HFF-Myc (cell line): ENCODE measurements at regions not wholly inside any gene's neighbourhood (a gene's known extent, or its start where the extent isn't known, plus 50 kb on each side); places are given as distances from the start of the nearest gene placed in this dataset.
"Not testable (repeated sequence)": the region's sequence is repeated elsewhere in the genome, so short reads cannot be mapped to it uniquely, and the experiment has no call there.

Source experiments
- DNase-seq: peaks from one replicate; pipeline ENCODE4 v3.0.0-alpha.2; 2011; ENCODE audit warnings: low read depth; ENCODE audit errors: extremely low read depth
- H3K4me3 ChIP-seq: replicated peaks from 2 replicates; pipeline ENCODE4 v1.5.1; 2011; ENCODE audit warnings: low read depth, mild to moderate bottlenecking, control low read depth, low read length
- TF ChIP-seq, protein P1 (sequence below): IDR thresholded peaks from 2 replicates; pipeline ENCODE4 v1.5.1; 2012; ENCODE audit warnings: mild to moderate bottlenecking, low read depth, low read length, control low read depth; ENCODE audit errors: missing control alignments

DNA sequence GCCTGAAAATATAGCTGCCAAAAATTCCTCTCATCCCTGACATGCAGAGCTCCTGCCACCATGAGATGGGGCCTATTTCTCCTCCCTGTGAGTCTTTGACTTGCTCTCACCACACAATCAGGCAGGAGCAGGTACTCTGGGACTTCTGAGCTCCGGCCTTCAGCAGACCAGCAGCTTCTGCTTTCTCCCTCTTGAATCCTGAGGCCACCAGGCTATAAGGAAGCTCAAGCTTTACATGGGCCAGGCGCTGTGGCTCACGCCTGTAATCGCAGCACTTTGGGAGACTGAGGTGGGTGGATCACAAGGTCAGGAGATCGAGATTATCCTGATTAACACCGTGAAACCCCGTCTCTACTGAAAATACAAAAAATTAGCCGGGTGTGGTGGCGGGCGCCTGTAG, 238.7 kb upstream of the RREB1 start:
- TF ChIP-seq, protein P1, sequence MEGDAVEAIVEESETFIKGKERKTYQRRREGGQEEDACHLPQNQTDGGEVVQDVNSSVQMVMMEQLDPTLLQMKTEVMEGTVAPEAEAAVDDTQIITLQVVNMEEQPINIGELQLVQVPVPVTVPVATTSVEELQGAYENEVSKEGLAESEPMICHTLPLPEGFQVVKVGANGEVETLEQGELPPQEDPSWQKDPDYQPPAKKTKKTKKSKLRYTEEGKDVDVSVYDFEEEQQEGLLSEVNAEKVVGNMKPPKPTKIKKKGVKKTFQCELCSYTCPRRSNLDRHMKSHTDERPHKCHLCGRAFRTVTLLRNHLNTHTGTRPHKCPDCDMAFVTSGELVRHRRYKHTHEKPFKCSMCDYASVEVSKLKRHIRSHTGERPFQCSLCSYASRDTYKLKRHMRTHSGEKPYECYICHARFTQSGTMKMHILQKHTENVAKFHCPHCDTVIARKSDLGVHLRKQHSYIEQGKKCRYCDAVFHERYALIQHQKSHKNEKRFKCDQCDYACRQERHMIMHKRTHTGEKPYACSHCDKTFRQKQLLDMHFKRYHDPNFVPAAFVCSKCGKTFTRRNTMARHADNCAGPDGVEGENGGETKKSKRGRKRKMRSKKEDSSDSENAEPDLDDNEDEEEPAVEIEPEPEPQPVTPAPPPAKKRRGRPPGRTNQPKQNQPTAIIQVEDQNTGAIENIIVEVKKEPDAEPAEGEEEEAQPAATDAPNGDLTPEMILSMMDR, result no peak
- DNase-seq, result no peak
- no peak overlapping the region for H3K4me3 ChIP-seq

GRCh38 chr6:6870921-6871320, 236.8 kb upstream of the RREB1 start:
- TF ChIP-seq, protein P1, result no peak
- no peak overlapping the region for H3K4me3 ChIP-seq
- DNase-seq, result no peak

- TF ChIP-seq, protein P1, result no peak
- no peak overlapping the region for H3K4me3 ChIP-seq
- DNase-seq, result no peak
Observed at GRCh38 chr6:6872459-6873344, 235.1 kb upstream of the RREB1 start.

GRCh38 chr6:6873778-6874177, 234.0 kb upstream of the RREB1 start:
- H3K4me3 ChIP-seq, result no peak overlapping the region
- TF ChIP-seq, protein P1, result no peak
- no peak for DNase-seq

- H3K4me3 ChIP-seq, result no peak overlapping the region
- no peak for DNase-seq
- TF ChIP-seq, protein P1, result no peak
Observed at GRCh38 chr6:6875818-6876470, 231.8 kb upstream of the RREB1 start.

GRCh38 chr6:6877792-6878191, 230.0 kb upstream of the RREB1 start:
- not testable (repeated sequence) for H3K4me3 ChIP-seq, DNase-seq

DNA sequence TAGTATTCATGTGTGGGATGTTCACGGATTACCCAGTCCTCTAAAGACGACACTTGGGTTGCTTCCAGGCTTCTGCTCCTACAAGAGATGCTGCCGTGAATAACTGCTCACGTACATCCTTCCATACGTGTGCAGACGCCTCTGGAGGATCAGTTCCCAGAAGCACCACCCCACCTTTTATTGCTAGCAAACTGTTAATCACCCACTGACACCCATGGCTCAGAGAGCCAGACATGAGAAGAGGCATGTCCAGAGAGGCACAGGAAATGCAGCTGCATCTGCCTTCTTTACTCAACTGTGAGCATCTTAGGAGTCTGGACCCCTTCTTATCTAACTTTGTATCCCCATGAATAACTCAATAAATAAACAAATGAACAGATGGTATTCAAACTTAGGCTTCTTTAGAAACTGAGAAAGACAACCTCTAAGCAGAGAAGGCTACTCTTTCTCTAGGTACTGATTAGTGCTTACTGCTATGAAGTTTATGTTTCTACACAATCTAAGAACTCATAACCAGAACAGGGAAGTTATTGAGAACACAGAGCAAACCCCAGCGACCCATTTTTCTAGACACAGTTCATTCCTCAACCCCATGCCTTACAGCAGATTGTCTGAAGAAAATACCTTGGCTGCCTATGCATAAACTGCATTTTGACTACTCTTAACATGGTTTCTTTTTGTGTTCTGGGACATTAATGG, 228.7 kb upstream of the RREB1 start:
- H3K4me3 ChIP-seq, result no peak overlapping the region
- TF ChIP-seq, protein P1, result no peak
- DNase-seq, result no peak

- not testable (repeated sequence) for DNase-seq, H3K4me3 ChIP-seq
Observed at GRCh38 chr6:6879586-6879974, 228.2 kb upstream of the RREB1 start.
